ENCODE measurements at regions not wholly inside any gene's neighbourhood (a gene's known extent, or its start where the extent isn't known, plus 50 kb on each side); places are given as distances from the start of the nearest gene placed in this dataset.

GRCh38 chr4:123898946-123899666 lies 502.5 kb downstream of the SPRY1 start:
- Histone ChIP-seq H3K9me3 (ENCODE audit: low read length) (no peaks in the 10 kb centered on the region), H2AFZ (ENCODE audit: low read depth, low read length) (no peak overlapping the region), H3K9ac (ENCODE audit: low read length) (no peak overlapping the region), H3K4me2 (ENCODE audit: low read length) (no peak overlapping the region), H3F3A (ENCODE audit: insufficient read depth, low read length, poor library complexity, severe bottlenecking) (no peaks in the 10 kb centered on the region), H3K27me3 (ENCODE audit: insufficient read depth, low read depth, low read length) (no peaks in the 10 kb centered on the region), H4K20me1 (ENCODE audit: insufficient read depth) (no peaks in the 10 kb centered on the region), H3K36me3 (ENCODE audit: insufficient read depth, low read length) (no peaks in the 10 kb centered on the region), H3K79me2 (replicated peaks; ENCODE audit: insufficient read depth, low read length) (no peaks in the 10 kb centered on the region), H3K27ac (ENCODE audit: low read length) (no peak overlapping the region), H3K9me2 (ENCODE audit: insufficient read depth, low read length) (no peaks in the 10 kb centered on the region), H3K4me3 (ENCODE audit: low read length) (no peak overlapping the region)
- TF ChIP-seq CTCF (IDR thresholded peaks at IDR 0.05; ENCODE audit: poor library complexity, severe bottlenecking): no peak
- no peak for TF ChIP-seq RAD21 (conservative IDR thresholded peaks at IDR 0.05)
- no peak for TF ChIP-seq EP300 (conservative IDR thresholded peaks at IDR 0.05; ENCODE audit: poor library complexity, severe bottlenecking)
- no peak for TF ChIP-seq REST (IDR thresholded peaks at IDR 0.05; ENCODE audit: borderline replicate concordance)
- TF ChIP-seq EZH2 (IDR thresholded peaks at IDR 0.05; ENCODE audit: borderline replicate concordance, insufficient read depth, low read length, poor library complexity, severe bottlenecking): no peak
- TF ChIP-seq MXI1 (conservative IDR thresholded peaks at IDR 0.05; ENCODE audit: poor library complexity, severe bottlenecking): no peak
- no peak for TF ChIP-seq SMC3 (conservative IDR thresholded peaks at IDR 0.05; ENCODE audit: poor library complexity)
- no peak for TF ChIP-seq POLR2AphosphoS5 (IDR thresholded peaks at IDR 0.05)
- no peak for TF ChIP-seq TAF1 (IDR thresholded peaks at IDR 0.05; ENCODE audit: low read depth)

DNA sequence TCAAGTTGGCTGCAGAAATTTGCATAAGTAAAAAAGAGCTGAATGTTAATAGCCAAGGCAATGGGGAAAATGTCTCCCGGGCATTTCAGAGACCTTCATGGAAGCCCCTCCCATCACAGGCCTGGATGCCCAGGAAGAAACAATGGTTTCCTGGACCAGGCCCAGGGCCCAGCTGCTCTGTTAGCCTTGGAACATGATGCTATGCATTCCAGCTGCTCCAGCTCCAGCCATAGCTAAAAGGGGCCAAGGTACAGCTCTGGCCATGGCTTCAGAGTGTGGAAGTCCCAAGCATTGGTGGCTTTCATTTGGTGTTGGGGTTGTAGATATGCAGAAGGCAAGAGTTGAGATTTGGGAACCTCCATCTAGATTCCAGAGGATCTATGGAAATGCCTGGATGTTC lies 508.3 kb downstream of the SPRY1 start:
- no peaks in the 10 kb centered on the region for H3K9me2 ChIP-seq (ENCODE audit: insufficient read depth, low read length)
- no peak overlapping the region for H3K4me3 ChIP-seq (ENCODE audit: low read length)
- no peaks in the 10 kb centered on the region for H3K9me3 ChIP-seq (ENCODE audit: low read length)
- TF ChIP-seq EP300 (conservative IDR thresholded peaks at IDR 0.05; ENCODE audit: poor library complexity, severe bottlenecking) (no peak), POLR2AphosphoS5 (IDR thresholded peaks at IDR 0.05) (no peak), MXI1 (conservative IDR thresholded peaks at IDR 0.05; ENCODE audit: poor library complexity, severe bottlenecking) (no peak), REST (IDR thresholded peaks at IDR 0.05; ENCODE audit: borderline replicate concordance) (no peak), CTCF (IDR thresholded peaks at IDR 0.05; ENCODE audit: poor library complexity, severe bottlenecking) (no peak), TAF1 (IDR thresholded peaks at IDR 0.05; ENCODE audit: low read depth) (no peak), EZH2 (IDR thresholded peaks at IDR 0.05; ENCODE audit: borderline replicate concordance, insufficient read depth, low read length, poor library complexity, severe bottlenecking) (no peak), RAD21 (conservative IDR thresholded peaks at IDR 0.05) (no peak), SMC3 (conservative IDR thresholded peaks at IDR 0.05; ENCODE audit: poor library complexity) (no peak)
- no peak overlapping the region for H3K27ac ChIP-seq (ENCODE audit: low read length)
- H2AFZ ChIP-seq (ENCODE audit: low read depth, low read length): no peak overlapping the region
- no peaks in the 10 kb centered on the region for H4K20me1 ChIP-seq (ENCODE audit: insufficient read depth)
- no peak overlapping the region for H3K4me2 ChIP-seq (ENCODE audit: low read length)
- no peak overlapping the region for H3K9ac ChIP-seq (ENCODE audit: low read length)
- H3F3A ChIP-seq (ENCODE audit: insufficient read depth, low read length, poor library complexity, severe bottlenecking): no peaks in the 10 kb centered on the region
- H3K27me3 ChIP-seq (ENCODE audit: insufficient read depth, low read depth, low read length): no peaks in the 10 kb centered on the region
- no peaks in the 10 kb centered on the region for H3K79me2 ChIP-seq (replicated peaks; ENCODE audit: insufficient read depth, low read length)
- no peaks in the 10 kb centered on the region for H3K36me3 ChIP-seq (ENCODE audit: insufficient read depth, low read length)

Data from neural cell (in vitro differentiated cells).